ENCODE measurements at regions not wholly inside any gene's neighbourhood (a gene's known extent, or its start where the extent isn't known, plus 50 kb on each side); places are given as distances from the start of the nearest gene placed in this dataset.

DNA sequence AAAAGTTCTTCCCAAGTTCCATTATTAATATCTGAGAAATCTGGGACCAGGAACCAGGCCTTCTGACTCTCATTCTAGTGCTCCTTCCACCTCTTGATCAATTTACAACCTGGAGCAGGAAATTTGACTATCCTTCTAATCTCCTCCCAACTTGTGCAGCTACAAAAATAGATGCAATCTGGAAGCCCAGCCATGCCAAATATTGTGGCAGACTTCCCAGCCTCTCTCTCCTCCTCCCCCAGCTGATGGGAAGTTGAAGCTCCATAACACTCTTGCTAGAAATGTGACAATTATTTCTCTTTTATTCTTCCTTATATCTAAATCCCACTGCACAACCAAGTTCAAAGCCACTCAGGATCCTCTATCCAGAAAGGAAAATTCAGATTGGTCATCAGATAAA is 252.1 kb downstream of the SEC61B start:
- ChIA-PET POLR2A (ENCODE audit: unreplicated experiment) (no interaction called here), CTCF (no interaction called here)
- DNase-seq (no peak), ATAC-seq (no peak)
- H3K9me3 ChIP-seq (ENCODE audit: low read length) = no peaks in the 10 kb centered on the region
- no peaks in the 10 kb centered on the region for H3K4me1 ChIP-seq (ENCODE audit: insufficient read depth, low read length)
- H3K79me2 ChIP-seq (ENCODE audit: low read length) = no peaks in the 10 kb centered on the region
- no peak overlapping the region for H3K9ac ChIP-seq (ENCODE audit: low read length)
- no peaks in the 10 kb centered on the region for H4K20me1 ChIP-seq (ENCODE audit: low read length)
- TF ChIP-seq, protein P1, sequence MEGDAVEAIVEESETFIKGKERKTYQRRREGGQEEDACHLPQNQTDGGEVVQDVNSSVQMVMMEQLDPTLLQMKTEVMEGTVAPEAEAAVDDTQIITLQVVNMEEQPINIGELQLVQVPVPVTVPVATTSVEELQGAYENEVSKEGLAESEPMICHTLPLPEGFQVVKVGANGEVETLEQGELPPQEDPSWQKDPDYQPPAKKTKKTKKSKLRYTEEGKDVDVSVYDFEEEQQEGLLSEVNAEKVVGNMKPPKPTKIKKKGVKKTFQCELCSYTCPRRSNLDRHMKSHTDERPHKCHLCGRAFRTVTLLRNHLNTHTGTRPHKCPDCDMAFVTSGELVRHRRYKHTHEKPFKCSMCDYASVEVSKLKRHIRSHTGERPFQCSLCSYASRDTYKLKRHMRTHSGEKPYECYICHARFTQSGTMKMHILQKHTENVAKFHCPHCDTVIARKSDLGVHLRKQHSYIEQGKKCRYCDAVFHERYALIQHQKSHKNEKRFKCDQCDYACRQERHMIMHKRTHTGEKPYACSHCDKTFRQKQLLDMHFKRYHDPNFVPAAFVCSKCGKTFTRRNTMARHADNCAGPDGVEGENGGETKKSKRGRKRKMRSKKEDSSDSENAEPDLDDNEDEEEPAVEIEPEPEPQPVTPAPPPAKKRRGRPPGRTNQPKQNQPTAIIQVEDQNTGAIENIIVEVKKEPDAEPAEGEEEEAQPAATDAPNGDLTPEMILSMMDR (conservative IDR thresholded peaks at IDR 0.05; ENCODE audit: low read depth, low read length) = no peak
- TF ChIP-seq EZH2phosphoT487 (IDR thresholded peaks at IDR 0.05; ENCODE audit: borderline replicate concordance, low read length) = no peak
- no peak for TF ChIP-seq EZH2 (IDR thresholded peaks at IDR 0.05; ENCODE audit: low read length, unreplicated experiment)
- H3K27me3 ChIP-seq (ENCODE audit: low read length) = peaks cover 11% of the 10 kb centered on the region; the same call in 1 of the 2 replicates
- H3K4me2 ChIP-seq (ENCODE audit: low read length) = no peak overlapping the region
- H3K4me3 ChIP-seq (ENCODE audit: low read length) = no peak overlapping the region
- no peaks in the 10 kb centered on the region for H3K9me2 ChIP-seq (replicated peaks; ENCODE audit: low read length)
- no peak overlapping the region for H2AFZ ChIP-seq (ENCODE audit: low read length)
- no peaks in the 10 kb centered on the region for H3F3A ChIP-seq (ENCODE audit: low read length, unreplicated experiment)
- no peak overlapping the region for H3K27ac ChIP-seq (ENCODE audit: low read length)
- intact Hi-C loops (cut with micrococcal nuclease) = no loop called here
- H3K36me3 ChIP-seq (ENCODE audit: low read depth, low read length) = no peaks in the 10 kb centered on the region
- BruUV-seq (replicated peaks) = no TSS peak

DNA sequence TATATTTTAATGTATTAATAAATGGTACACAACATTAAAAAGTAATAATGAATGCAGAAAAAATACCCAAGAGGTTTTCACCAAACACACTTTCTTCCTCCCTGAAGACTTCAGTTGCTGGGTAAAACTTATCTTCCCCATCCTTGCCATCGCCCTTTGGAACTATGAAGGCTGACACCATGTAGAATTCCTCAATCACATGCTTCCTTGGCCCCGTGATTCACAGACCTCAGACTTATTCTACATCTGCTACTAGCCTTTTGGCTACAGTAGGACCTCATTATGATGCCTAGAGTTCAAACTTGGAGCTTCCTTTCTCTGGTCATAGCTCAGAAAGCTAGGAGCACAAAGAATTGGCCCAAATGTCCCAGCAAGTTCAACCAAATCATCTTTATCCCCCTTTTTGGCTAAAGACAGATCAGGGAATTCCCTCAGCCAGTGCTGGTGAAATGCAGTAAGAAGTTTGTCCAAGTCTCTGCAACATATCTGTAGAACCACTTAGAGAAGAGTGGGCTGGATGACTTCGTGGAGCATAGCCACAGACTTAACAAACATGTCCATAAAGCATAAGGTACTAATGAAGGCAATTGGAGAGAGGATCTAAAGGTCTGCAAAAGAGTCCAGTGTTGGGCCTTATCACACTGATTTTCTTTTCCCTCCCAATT is 253.5 kb downstream of the SEC61B start:
- H3K4me3 ChIP-seq (ENCODE audit: low read length) = no peak overlapping the region
- H3K79me2 ChIP-seq (ENCODE audit: low read length) = no peaks in the 10 kb centered on the region
- no peak for ATAC-seq
- no peaks in the 10 kb centered on the region for H4K20me1 ChIP-seq (ENCODE audit: low read length)
- H3K9ac ChIP-seq (ENCODE audit: low read length) = no peak overlapping the region
- intact Hi-C loops (cut with micrococcal nuclease) = no loop called here
- H3K27me3 ChIP-seq (ENCODE audit: low read length) = peaks cover 11% of the 10 kb centered on the region; the same call in 1 of the 2 replicates
- H3K9me3 ChIP-seq (ENCODE audit: low read length) = no peaks in the 10 kb centered on the region
- no TSS peak for BruUV-seq (replicated peaks)
- no peak overlapping the region for H3K4me2 ChIP-seq (ENCODE audit: low read length)
- H2AFZ ChIP-seq (ENCODE audit: low read length) = no peak overlapping the region
- TF ChIP-seq EZH2phosphoT487 (IDR thresholded peaks at IDR 0.05; ENCODE audit: borderline replicate concordance, low read length) (no peak), EZH2 (IDR thresholded peaks at IDR 0.05; ENCODE audit: low read length, unreplicated experiment) (no peak)
- TF ChIP-seq, protein P1 (conservative IDR thresholded peaks at IDR 0.05; ENCODE audit: low read depth, low read length) = no peak
- H3K36me3 ChIP-seq (ENCODE audit: low read depth, low read length) = no peaks in the 10 kb centered on the region
- no peak for DNase-seq
- no peaks in the 10 kb centered on the region for H3K9me2 ChIP-seq (replicated peaks; ENCODE audit: low read length)
- CTCF ChIA-PET = no interaction called here
- POLR2A ChIA-PET (ENCODE audit: unreplicated experiment) = no interaction called here
- H3F3A ChIP-seq (ENCODE audit: low read length, unreplicated experiment) = no peaks in the 10 kb centered on the region
- H3K27ac ChIP-seq (ENCODE audit: low read length) = no peak overlapping the region
- H3K4me1 ChIP-seq (ENCODE audit: insufficient read depth, low read length) = no peaks in the 10 kb centered on the region

DNA sequence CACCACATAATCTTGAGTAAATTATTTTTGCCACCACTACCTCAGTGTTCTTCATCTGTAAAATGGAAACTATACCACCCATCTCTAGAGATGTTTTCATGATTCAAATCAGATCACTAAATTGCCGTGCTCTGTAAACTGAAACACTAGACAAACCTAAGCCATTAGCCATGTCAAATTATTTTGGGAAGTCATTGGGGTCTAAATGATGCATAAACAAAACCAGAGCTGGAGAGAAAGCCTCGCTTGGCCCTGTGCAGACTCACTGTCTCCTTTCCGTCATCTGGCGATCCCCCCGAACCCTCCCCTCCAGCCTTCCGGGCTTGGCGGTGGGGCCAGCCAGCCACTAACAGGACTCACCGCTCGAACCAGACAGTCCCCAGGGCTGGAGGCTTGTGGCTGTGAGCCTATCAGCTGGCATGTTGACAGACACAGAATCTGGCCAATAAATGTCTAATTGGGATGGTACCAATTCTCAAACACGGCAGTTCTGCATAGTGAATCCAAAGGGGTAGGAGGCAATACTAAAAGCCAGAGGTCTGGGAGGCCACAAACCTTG is 256.5 kb downstream of the SEC61B start:
- H3K4me3 ChIP-seq (ENCODE audit: low read length) = no peak overlapping the region
- no peak overlapping the region for H3K27ac ChIP-seq (ENCODE audit: low read length)
- H3K9me3 ChIP-seq (ENCODE audit: low read length) = no peaks in the 10 kb centered on the region
- no peaks in the 10 kb centered on the region for H3K36me3 ChIP-seq (ENCODE audit: low read depth, low read length)
- ATAC-seq = no peak
- peaks cover 4% of the 10 kb centered on the region; the same call in 1 of the 2 replicates for H3K27me3 ChIP-seq (ENCODE audit: low read length)
- H3F3A ChIP-seq (ENCODE audit: low read length, unreplicated experiment) = no peaks in the 10 kb centered on the region
- no peak overlapping the region for H3K9ac ChIP-seq (ENCODE audit: low read length)
- no TSS peak for BruUV-seq (replicated peaks)
- no peaks in the 10 kb centered on the region for H3K79me2 ChIP-seq (ENCODE audit: low read length)
- H3K9me2 ChIP-seq (replicated peaks; ENCODE audit: low read length) = no peaks in the 10 kb centered on the region
- ChIA-PET POLR2A (ENCODE audit: unreplicated experiment) (no interaction called here), CTCF (no interaction called here)
- no peak overlapping the region for H3K4me2 ChIP-seq (ENCODE audit: low read length)
- intact Hi-C loops (cut with micrococcal nuclease) = no loop called here
- TF ChIP-seq, protein P1 (conservative IDR thresholded peaks at IDR 0.05; ENCODE audit: low read depth, low read length) = no peak
- TF ChIP-seq EZH2 (IDR thresholded peaks at IDR 0.05; ENCODE audit: low read length, unreplicated experiment) (no peak), EZH2phosphoT487 (IDR thresholded peaks at IDR 0.05; ENCODE audit: borderline replicate concordance, low read length) (no peak)
- H2AFZ ChIP-seq (ENCODE audit: low read length) = no peak overlapping the region
- no peaks in the 10 kb centered on the region for H3K4me1 ChIP-seq (ENCODE audit: insufficient read depth, low read length)
- no peak for DNase-seq
- H4K20me1 ChIP-seq (ENCODE audit: low read length) = no peaks in the 10 kb centered on the region

All from PC-3 (cell line).